Inflammatory macrophage (primary cell): ENCODE measurements at regions not wholly inside any gene's neighbourhood (a gene's known extent, or its start where the extent isn't known, plus 50 kb on each side); places are given as distances from the start of the nearest gene placed in this dataset.

Source experiments
- DNase-seq, 2 donors: peaks; one replicate each; pipeline ENCODE4 v3.0.0-alpha.2; 2020 to 2022

DNA sequence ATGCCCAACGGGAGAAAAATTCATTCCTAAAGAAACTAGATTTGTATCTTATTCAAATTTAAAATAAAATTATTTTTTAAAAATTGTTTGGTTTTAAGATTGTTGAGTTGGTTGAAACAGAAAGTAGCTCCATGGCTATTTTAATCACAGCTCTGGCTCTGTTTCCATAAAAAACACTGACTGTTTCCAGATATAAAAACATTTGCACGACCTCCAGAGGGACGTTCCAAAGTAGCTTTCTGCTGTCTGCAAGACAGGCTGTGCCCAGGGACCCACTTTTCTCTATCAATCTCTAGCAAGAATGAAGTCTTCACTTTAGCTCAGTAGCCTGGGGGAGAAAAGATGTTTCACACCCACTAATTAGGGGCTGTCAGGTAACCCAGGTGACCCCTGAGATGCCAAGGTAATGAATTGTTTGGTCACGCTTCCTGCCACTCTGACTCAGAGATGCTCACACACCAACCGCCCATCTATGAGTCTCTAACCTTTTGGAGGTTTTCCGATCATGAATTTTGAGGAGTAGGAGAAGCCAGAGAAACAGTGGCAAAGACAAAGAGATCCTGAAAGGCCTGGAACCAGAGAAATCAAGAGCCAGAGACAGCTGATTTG lies 220.1 kb upstream of the SOX9 start:
- no peak for DNase-seq

DNA sequence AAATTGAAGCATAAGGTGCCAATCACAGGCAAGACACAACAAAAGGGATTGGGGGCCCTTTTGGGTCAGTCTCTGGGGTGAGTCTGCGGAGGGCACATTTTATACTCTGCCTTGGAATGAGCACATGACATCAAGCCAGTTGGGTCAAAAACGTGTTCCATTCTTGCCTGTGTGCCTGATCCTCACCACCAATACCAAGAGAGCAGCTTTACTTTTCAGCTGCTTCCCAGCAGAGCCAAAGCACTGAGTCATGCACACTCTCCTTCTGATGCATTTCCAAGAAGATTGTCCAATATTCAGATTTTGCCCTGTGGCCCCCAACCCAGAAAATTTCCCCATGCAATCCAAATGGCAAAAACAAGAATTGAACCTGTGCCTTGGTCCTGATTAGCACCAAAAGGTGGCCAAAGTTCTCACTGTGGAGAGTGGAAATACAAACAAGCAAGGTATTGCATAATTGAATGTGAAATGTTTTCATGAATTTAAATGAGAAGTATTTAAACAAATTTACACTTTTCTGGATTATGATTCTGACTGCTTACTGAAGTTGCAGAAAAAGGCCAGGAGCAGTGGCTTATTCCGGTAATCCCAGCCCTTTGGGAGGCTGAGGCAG lies 217.8 kb upstream of the SOX9 start:
- no peak for DNase-seq

DNA sequence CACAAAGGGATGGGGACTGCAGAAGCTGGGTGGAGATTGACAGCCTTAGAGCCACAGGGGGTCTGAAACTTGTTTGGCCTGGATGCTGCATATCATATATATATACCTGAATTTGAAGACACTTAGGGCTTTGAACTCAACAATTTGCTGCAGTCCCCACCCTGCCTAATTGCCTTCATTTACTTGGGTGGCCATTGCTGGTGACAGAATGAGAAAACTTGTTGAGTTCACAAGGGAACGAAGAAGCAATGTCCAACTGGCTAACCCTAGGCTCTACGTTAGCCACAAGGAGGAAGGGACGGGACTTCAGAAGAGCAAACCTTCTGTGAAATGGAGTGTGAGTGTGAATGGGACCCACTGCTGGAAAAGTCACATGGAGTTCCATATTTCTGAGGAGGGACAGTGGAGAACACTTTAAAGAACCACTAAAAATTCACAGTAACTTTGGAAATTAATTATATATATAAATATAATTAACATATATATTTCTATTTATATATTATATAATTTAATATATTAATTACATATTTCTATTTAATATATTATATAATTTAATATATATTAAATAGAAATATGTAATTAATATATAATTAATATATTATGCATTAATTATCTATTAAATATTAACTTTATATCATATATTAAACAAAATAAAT lies 215.3 kb upstream of the SOX9 start:
- DNase-seq, result no peak

DNA sequence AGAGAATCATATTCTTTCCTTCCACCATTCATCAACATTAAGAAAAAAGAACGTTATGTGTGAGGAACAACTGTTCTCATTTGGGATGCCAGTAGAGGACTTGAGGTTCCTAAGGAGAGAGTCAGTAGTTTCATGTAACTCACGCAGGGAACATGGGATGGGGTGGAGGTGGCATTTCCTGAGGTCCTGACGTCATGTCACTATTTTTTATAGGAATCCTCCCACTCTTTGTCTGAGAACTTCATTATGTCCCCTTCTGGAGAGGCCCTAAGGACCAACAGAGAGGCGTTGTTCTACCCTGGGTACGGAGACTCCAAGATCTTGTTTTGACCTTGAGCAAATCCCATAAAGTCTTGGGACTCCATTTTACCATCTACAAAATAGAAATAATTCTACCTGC lies 211.7 kb upstream of the SOX9 start:
- no peak for DNase-seq

DNA sequence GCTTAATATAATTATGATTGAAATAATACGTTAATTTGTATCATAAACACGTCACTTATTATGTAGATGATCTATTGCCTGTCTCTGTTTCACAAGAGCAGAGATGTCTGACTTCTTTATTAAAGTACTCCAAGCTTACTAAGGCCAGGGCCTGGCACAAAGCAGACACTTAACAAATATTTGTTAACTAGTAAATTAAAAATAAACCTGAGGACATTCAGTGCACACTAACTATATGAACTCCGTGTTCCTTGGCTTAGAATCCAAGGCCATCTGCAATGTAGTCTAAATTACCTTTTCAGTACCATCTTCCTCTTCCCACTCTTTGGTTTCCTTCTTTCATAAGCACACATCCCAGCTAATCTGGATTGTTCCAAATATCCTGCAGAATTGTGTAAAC lies 210.8 kb upstream of the SOX9 start:
- DNase-seq, result no peak

DNA sequence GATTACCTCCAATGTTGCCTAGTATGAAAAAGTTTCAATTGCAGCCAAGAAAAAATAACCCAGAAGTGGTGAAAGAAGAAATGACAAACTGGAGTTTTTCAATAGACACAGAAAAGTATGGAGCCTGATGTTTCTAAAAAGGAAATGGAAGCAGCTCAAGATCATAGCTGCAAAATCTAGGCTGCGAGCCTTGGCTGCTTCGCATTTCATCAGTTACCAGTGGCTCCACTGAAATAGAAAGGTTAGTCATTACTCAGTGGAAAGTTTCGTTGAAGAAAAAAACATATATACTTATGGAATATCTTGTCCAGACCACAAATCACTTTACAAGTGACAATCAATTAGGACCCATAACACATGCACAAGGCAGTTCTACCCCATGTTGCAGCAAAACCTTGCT lies 206.8 kb upstream of the SOX9 start:
- no peak for DNase-seq

DNA sequence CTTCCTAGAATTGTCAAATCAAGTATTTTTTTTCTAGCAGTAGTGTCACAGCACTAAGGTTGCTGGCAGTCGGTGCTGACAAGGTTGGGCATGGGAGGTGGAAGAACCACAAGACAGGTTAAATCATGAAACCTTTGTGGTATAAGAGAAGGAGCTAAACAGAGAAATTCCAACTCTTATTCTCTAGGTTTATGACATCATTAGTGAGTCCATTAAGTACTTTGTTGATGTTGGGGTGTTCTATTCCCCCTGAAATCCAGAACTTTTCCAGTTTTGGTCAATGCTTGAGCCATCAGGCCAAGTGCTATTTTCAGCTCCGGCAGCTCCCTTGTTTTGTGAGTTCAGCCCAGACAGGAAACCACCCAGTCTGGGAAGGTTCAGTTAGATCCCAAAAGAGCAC lies 206.0 kb upstream of the SOX9 start:
- no peak for DNase-seq

DNA sequence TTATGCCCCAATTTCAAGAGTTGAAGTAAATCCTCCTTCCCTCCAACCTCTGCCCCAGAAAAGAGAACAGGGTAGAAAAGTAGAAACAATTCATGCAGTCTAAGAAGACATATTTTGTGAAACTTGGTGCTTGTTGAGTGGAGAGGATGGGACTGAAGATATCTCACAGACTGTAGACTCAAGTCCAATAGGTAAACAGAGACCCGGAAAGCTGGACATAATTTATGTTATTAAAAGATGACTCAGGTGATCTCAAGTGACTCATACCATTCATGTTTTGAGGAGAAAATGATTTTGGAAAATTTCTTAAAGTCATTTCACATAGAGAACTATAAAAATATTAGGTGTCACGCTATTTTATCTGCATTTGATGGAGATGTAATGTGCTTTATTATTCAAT lies 203.1 kb upstream of the SOX9 start:
- DNase-seq, result no peak

DNA sequence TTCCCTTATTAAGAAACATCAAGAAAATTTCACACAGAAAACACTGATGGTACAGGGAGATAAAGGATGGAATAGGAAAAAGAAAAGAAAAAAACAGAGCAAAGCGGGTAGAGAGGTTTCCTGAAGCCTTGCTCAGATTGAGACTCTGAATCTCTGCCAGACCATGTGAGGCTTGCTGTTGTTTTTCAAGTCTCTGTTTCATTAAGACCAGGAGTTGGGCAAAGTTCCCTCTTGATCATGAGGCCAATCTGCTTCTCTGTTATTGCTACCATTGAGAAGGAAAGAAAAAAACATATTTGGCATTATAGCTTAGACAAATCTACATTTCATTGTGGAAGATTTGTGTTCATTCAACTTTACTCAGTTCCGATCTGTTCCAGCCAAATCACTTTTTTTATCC lies 201.6 kb upstream of the SOX9 start:
- no peak for DNase-seq

DNA sequence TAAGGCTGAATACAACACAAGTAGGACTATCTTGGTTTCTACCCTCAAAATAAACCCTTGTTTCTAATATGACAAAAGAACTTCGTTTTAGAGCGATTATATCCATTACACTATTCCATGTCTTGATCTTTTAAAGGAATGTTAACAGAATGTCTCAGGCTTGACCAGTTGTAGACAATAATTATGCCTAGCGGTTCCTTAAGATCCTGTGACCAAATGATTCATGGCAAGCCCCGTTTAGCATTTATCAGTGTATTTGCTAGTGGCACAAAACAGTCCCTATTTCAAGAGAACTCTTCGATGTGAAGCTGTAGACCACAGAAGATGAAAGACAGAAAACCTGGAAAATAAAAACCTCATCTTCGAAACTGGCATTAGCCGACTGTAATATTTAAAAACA lies 200.9 kb upstream of the SOX9 start:
- DNase-seq, result no peak

DNA sequence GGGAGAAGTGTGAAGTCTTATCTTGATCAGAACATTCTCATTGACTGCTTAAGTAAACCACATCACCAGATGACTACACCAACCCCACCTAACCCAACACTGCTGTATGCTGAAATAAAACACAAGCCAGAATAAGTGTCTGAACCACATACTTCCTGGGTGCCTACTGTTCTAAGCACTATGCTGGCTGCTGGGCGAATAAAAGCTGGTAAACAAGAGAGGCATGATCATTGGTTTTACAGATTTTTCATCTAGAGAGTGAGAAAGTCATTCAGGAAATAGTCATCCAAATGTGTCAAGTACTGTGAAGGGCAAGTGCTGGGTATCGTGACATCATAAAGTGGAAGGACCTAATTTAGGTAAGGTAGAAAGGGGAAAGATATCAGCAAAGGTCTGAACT lies 199.0 kb upstream of the SOX9 start:
- no peak for DNase-seq

DNA sequence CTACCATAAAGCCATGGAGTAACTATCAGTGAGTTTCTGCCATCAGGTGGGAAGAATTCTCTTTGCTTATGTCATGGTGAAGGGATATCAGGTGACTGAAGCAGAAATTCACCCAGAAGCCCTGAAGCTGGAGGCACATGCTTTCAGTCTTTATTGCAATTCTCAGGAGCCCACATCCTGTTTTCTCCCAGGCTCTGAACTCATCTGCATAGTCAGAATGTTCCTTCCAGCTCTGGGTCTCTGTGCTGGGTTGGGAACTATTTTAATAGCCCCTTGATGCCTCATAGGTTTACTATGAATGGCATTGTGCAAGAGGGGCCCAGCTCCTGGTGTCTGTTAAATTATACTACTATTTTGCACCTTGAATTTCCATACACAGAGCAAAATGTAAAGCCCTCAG lies 198.4 kb upstream of the SOX9 start:
- DNase-seq, result no peak

DNA sequence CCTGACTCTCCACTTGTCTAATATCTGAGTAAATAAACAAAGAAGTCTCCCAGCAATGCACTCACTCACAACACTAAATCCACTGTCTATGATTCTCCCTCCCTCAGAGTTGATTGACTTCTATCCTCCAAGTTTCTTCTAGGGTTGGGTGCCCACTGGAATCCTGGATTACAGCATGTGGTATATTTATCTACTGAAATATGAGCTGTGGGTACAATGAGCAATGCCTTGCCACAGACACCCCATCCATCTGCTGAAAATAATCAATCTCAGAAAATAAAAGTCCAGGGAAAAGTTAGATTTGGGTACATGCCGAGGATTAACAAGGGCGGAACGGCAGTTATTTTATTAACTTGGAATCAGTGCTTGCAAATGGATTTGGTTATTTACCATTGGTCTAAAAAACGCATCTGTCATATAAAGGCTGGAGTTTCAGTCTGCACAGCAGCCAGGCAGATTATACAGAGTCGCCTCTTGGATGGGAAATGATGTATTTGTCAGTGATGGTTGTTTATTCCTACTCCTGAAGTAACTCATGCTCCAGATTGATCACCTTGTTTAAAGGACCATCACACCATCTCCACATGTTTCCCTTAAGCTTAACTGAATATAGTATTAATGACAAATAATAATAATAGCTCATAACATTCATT lies 193.9 kb upstream of the SOX9 start:
- DNase-seq, result no peak

DNA sequence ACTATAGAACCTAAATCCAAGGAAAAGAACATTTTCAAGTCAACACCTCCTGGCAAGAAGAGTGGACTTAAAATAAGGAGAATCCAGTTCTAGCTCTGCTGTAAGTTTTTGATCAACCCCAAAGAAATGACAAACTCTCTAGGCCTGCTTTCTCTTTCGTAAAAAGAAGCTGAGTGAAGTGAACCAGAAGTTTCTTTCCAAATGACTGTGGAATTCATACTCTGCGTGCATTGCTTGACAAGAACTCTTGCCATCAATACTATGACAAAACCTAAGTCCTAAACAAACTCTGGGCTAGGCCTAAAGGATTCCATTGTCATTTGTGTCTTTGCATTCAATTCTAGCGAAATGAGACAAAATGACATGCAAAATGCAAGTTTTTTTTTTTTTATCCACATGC lies 187.5 kb upstream of the SOX9 start:
- DNase-seq, result no peak

DNA sequence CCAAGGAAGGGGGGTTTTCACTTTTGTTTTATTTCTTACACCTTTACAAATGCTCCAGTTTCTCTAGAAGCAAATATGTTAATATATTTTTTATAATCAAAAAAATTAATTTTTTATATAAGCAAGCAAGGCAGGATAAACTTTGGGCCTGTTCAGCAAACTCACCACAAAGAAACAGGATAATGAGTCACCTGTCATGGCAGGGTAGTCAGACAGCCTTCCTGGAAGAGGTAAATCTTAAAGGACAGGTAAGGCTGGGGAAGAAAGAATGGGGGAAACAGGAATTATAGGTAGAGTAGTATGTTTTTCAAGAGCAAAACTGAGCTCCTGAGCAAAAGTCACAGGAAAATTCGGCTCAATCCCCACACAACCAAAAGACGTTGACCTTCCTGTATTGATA lies 186.3 kb upstream of the SOX9 start:
- no peak for DNase-seq

DNA sequence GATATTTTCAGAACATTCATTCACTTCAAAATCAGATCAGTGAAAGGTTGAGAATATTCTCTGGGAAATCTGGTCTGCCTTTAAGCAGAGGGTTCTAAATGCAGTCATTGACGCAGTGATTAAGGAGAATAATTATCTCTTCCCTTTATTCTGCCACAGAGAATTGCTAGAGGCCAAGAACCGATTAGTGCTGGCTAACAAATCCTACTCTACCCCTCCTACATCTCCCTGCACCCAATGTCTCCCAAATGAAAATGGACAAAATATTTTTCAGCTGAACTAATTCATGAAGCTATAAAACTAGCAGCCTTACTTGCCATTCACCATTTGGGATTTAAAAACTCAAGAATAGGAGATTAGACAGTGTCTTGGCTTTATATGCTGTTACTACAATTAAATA lies 185.5 kb upstream of the SOX9 start:
- no peak for DNase-seq

DNA sequence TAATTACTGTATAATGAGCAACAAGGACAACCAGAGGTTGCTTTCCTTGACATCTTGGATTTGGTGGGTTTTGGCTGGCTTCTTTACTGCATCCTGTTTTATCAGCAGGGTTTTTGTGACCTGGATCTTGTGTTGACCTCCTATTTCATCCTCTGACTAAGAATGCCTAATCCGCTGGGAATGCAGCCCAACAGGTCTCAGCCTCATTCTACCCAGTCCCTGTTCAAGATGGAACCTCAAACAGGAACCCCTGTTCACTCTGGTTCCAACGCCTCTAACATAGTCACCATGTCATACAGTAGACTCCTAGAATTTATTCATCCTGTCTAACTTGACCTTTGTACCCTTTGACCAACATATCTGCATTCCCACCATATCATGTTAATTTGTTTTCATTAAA lies 183.8 kb upstream of the SOX9 start:
- DNase-seq, result no peak

DNA sequence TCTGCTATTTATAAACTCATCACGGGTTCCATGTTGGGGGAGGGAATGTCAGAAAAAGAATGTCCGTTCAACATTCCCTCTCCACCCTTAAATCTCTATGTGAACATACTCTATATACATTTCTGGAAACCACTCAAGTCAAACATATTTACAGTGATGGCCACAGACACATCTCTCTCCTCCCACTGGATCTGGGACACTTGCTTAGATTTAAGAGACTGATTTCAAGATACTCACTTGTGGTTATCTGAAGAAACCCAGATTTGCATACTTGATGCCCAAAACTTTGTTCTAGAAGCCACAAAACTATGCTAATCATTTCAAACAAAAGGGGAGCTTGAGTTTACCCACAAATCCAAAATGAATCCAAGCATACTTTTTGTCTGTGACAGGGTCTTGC lies 182.9 kb upstream of the SOX9 start:
- no peak for DNase-seq

DNA sequence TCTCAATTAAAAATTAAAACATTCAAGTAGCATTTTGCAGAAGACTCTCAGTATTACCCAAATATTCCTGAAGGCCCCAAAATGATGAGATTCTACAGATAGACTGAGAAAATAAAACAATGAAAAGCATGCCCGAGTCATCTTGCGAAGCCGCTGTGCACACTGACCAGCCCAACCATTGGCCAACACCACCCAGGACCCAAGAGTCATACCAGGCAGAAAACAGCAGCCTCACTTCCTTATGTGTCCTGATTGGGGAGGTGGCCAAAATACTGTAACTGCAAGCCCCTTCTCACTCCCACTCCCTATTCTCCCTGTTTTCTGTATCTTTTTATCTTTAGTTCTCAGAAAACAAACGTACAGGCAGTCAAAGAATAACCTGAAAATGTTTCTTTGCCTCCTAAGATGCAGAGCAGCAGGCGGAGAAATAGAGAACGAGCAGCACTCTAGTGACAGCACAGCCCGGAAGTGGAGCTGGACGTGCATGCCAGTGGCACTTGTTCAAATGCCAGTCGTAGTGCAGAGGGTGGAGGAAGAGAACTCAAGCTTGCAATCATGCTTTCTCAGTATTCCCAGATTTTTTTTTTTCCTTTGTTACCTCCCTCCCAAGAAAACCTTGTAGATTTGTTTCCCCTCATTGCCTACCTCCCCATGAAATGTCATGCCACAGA lies 182.3 kb upstream of the SOX9 start:
- DNase-seq, result no peak

DNA sequence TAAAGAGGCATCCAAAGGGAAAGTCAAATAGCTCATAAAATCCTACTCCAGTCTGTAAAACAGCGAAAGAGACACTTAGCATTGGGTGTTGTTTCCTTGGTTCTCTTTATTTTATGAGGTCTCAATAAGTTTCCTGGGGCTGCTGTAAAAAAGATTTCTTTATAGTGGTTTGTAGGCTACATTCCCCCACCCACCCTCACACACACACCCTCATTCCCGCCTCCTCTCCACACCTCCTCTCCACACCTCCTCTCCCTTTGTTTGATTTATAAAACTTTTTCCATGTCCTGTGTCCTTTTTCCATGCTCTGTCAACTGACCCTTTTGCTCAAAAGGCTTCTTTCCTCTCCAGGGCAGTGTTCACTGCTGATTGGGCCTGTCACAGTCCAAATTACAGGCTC lies 178.9 kb upstream of the SOX9 start:
- DNase-seq, result no peak

DNA sequence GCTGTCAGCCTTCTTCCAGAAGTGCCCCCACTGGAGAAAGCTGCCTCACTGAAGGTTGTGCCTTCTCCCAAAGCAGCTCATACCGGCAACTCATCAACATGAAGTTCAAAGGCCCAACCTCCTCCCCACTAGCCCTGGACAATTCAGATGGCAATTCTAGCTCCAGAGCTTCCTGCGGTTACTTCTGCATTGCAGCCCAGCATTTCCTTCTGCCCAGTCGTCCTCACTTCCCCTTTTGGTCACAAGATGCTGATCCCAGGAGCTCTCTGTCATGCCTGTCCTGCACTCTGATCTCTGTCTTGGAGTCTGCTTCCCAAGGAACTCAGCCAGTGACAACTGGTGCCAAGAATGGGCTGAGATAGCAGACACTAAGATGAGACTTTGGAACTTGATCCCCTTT lies 178.2 kb upstream of the SOX9 start:
- peak; percentile 4 to 36 for DNase-seq

DNA sequence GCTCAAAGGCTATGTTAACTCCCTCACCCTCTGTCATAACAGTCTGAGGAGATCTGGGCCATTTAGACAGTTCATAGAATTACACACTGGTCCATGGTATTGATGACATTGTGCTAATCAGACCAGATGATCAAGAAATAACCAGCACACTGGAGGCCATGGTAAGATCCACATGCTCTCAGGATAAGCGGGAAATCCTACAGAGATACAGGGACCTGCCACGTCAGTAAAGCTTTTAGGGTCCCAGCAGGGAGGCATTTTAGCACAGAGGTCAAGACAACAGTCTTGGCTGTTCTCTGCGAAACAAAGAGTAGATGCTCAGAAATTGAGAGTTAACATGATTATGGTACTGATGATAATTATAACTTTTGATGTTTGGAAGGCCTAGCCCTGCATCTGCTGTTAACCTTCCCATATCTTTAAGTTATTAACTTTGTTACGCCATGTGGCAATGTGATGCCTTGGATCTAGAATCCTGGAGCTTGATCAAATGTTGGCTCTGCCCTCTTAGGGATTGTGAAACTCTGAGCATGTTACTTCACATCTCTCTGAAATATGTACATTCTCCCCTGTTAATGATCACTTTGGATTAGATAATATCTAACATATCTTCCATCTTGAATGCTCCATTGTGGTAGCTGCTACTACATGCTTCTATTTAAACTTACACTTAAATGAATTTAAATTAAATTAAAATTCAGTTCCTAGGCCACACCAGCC lies 172.0 kb upstream of the SOX9 start:
- no peak for DNase-seq

DNA sequence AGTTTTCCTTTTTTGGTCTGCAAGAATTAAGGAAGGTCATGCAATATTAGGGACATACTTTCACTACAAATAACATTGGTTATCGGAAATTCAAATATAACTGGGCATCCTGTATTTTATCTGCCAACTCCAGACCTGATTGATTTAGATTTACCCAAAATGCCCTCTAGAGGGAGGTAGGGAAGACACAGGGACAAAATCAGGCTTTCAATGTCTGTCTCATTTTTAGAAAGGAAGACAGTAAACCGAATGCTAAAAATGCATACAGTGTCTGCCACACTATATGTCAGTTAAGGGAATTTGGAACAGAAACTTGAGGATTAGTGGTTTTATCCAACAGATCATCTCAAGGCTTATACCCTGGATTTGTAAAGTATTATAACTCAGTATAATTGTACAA lies 161.7 kb upstream of the SOX9 start:
- no peak for DNase-seq
